ENCODE measurements at regions not wholly inside any gene's neighbourhood (a gene's known extent, or its start where the extent isn't known, plus 50 kb on each side); places are given as distances from the start of the nearest gene placed in this dataset.

GRCh38 chr9:109591691-109592090 lies 93.6 kb upstream of the PTPN3 start:
- ATAC-seq = no peak
- intact Hi-C loops (cut with DNase I) = no loop called here
- DNase-seq (ENCODE audit: low spot score) = no peak

- intact Hi-C loops (cut with DNase I) = no loop called here
- DNase-seq (ENCODE audit: low spot score) (no peak), ATAC-seq (no peak)
Measured at GRCh38 chr9:109593612-109594011, 95.5 kb upstream of the PTPN3 start.

- intact Hi-C loops (cut with DNase I) = no loop called here
- ATAC-seq (no peak), DNase-seq (ENCODE audit: low spot score) (no peak)
Measured at GRCh38 chr9:109597496-109597895, 99.4 kb upstream of the PTPN3 start.

GRCh38 chr9:109599131-109599530 lies 101.0 kb upstream of the PTPN3 start:
- intact Hi-C loops (cut with DNase I) = no loop called here
- ATAC-seq = no peak
- DNase-seq (ENCODE audit: low spot score) = no peak

- ATAC-seq (no peak), DNase-seq (ENCODE audit: low spot score) (no peak)
- intact Hi-C loops (cut with DNase I) = no loop called here
Measured at GRCh38 chr9:109599711-109600110, 101.6 kb upstream of the PTPN3 start.

- no peak for DNase-seq (ENCODE audit: low spot score)
- intact Hi-C loops (cut with DNase I) = no loop called here
- peak; percentile 22 for ATAC-seq
Measured at GRCh38 chr9:109600142-109600541, 102.0 kb upstream of the PTPN3 start.

- intact Hi-C loops (cut with DNase I) = no loop called here
- DNase-seq (ENCODE audit: low spot score) (no peak), ATAC-seq (no peak)
Measured at GRCh38 chr9:109601181-109601580, 103.1 kb upstream of the PTPN3 start.

- intact Hi-C loops (cut with DNase I) = no loop called here
- no peak for DNase-seq (ENCODE audit: low spot score)
- no peak for ATAC-seq
Measured at GRCh38 chr9:109602987-109603386, 104.9 kb upstream of the PTPN3 start.

- DNase-seq (ENCODE audit: low spot score) (no peak), ATAC-seq (no peak)
- intact Hi-C loops (cut with DNase I) = no loop called here
Measured at GRCh38 chr9:109604131-109604530, 106.0 kb upstream of the PTPN3 start.

- DNase-seq (ENCODE audit: low spot score) = no peak
- intact Hi-C loops (cut with DNase I) = no loop called here
- ATAC-seq = no peak
Measured at GRCh38 chr9:109604781-109605180, 106.7 kb upstream of the PTPN3 start.

- no peak for ATAC-seq
- DNase-seq (ENCODE audit: low spot score) = no peak
- intact Hi-C loops (cut with DNase I) = no loop called here
Measured at GRCh38 chr9:109609060-109609459, 111.0 kb upstream of the PTPN3 start.

- intact Hi-C loops (cut with DNase I) = no loop called here
- DNase-seq (ENCODE audit: low spot score) = no peak
Measured at GRCh38 chr9:109616571-109617120, 118.5 kb upstream of the PTPN3 start.

GRCh38 chr9:109619310-109619709 lies 121.2 kb upstream of the PTPN3 start:
- ATAC-seq (no peak), DNase-seq (ENCODE audit: low spot score) (no peak)
- intact Hi-C loops (cut with DNase I) = no loop called here

More at GRCh38 chr9:109616571-109617120, 118.5 kb upstream of the PTPN3 start:
- ATAC-seq = no peak

- intact Hi-C loops (cut with DNase I) = no loop called here
- DNase-seq (ENCODE audit: low spot score) = no peak
- ATAC-seq = no peak
Measured at GRCh38 chr9:109624143-109624542, 126.0 kb upstream of the PTPN3 start.

GRCh38 chr9:109624896-109625295 lies 126.8 kb upstream of the PTPN3 start:
- ATAC-seq = no peak
- intact Hi-C loops (cut with DNase I) = no loop called here

GRCh38 chr9:109627042-109627441 lies 128.9 kb upstream of the PTPN3 start:
- intact Hi-C loops (cut with DNase I) = no loop called here
- no peak for ATAC-seq

More at GRCh38 chr9:109624896-109625295, 126.8 kb upstream of the PTPN3 start:
- DNase-seq (ENCODE audit: low spot score) = no peak

GRCh38 chr9:109629615-109630014 lies 131.5 kb upstream of the PTPN3 start:
- intact Hi-C loops (cut with DNase I) = no loop called here
- DNase-seq (ENCODE audit: low spot score) = no peak
- no peak for ATAC-seq

More at GRCh38 chr9:109627042-109627441, 128.9 kb upstream of the PTPN3 start:
- no peak for DNase-seq (ENCODE audit: low spot score)

- ATAC-seq = peak; percentile 74
- DNase-seq (ENCODE audit: low spot score) = no peak
- intact Hi-C loops (cut with DNase I) = no loop called here
Measured at GRCh38 chr9:109632817-109633216, 134.7 kb upstream of the PTPN3 start.

GRCh38 chr9:109639674-109640579 lies 140.1 kb upstream of the PALM2AKAP2 start:
- DNase-seq (ENCODE audit: low spot score) (no peak), ATAC-seq (no peak)
- intact Hi-C loops (cut with DNase I) = no loop called here

- ATAC-seq = peak; percentile 61
- intact Hi-C loops (cut with DNase I) = no loop called here
- DNase-seq (ENCODE audit: low spot score) = peak; percentile 62
Measured at GRCh38 chr9:109640580-109641371, 139.2 kb upstream of the PALM2AKAP2 start.

All from sciatic nerve (tissue), 2 donors.